DMS153 treated with DMSO at 0.1 percent for 48 hours (cell line): ENCODE measurements at regions not wholly inside any gene's neighbourhood (a gene's known extent, or its start where the extent isn't known, plus 50 kb on each side); places are given as distances from the start of the nearest gene placed in this dataset.

Experiments
- DNase-seq: peaks from one replicate; lab custom pipeline; 2025; ENCODE audit not compliant: unreplicated experiment; lab: John Stamatoyannopoulos, UW

DNA sequence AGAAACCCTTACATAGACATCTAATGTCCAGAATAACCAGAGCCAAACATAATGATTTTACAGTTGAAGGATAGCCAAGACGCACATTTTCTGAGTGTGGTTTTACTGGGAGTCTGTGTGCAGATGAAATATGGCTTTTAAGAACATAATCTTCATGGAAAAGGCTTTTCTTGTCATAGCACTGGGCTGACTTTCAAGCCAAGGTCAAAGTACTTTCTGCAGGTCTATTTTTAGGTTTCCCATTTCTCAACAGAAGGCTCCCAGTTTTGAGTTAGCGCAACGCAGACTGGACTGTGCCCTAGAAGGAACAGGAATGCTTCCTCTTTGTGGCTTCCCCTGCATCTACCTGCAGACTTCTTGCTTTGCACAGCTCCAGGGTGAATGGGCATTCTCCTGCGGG is 92.3 kb upstream of the UPP2 start:
- DNase-seq: no peak

DNA sequence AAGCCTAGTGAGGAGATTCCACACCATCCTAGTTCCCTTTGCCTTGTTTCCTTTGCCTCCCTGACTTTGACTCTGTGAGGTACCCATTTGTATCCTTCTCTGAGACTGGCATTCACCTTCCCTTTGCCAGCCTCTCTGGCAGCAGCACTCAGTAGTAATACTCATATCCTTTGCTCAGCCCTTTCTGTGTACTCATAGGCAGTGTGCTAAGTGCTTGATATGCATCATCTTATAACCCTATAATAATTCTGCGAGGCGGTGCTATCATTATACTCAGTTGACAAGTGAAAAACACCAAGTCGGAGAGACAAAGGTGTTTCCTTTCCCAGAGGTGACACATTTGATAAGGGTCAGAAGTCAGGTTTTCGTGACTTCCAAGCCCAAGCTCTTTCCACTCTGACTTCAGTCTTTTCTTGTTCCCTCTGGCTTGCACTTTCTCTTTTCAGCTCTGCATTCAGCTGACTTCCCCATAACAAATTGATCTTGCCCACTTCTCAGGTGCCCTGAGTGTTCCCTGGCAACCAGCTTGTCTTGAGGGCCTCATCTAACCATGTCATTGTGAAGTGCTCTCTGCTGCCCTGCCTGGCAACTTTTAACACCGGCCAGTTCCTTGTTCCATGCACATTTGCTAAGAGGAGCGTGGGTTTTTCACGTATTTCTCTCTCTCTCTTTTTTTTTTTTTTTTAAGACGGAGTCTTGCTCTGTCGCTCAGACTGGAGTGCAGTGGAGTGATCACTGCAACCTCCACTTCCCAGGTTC is 94.5 kb upstream of the UPP2 start:
- DNase-seq: no peak

DNA sequence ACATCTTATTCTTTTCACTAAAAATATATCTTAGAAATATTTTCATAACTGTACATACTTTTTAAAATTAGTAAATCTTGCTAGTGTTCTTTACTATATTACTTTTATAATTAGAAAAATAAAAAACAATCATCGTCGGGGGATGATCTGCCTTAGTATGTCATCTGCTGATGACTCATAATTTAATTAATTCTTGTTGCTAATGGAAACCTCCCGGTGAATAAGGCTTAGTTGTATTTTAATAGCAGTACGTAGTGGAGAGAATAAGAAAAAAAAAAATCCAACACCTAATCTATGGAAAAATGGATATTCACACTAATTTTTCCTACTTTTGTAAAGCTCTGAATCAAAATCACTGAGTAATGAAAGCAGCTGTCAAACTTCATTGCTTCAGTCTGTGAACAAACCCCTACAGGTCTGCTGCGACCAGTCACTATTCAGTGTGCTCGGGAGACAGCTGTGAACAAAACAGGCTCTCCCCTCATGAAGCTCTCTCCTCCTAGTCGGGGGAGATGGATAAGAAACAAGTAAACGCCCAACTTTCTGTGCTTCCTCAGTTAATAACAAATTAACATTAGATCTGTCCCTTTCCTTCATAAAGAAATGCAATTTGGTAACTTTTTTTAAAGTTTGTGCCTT is 97.4 kb upstream of the UPP2 start:
- DNase-seq: no peak

- DNase-seq: no peak
Observed at GRCh38 chr2:158002079-158002478, 99.6 kb upstream of the UPP2 start.

GRCh38 chr2:157996799-157997198 is 104.9 kb upstream of the UPP2 start:
- DNase-seq: no peak

- DNase-seq: no peak
Observed at GRCh38 chr2:157995117-157995516, 106.6 kb upstream of the UPP2 start.

GRCh38 chr2:157991932-157992331 is 109.7 kb upstream of the UPP2 start:
- DNase-seq: no peak

DNA sequence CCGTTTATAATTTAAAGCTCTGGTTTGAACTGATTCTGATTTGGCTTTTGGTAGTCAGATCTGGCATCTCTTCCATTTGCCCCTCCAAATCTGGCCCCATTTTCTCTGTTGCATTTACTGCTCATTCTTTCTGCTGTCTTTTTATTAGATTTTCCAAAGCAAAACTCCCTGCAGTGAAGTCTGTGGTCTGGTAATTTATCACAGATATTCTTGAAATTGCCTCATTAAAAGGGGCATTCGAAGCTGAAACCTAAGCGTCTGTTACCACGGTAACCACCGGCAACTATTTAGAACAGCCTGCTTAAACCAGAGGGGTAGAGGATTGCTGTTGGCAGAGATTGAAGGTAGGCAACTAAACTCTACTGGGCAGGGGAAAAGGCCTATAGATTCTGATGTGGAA is 111.5 kb upstream of the UPP2 start:
- DNase-seq: no peak

- DNase-seq: no peak
Observed at GRCh38 chr2:157989227-157989626, 112.4 kb upstream of the UPP2 start.

DNA sequence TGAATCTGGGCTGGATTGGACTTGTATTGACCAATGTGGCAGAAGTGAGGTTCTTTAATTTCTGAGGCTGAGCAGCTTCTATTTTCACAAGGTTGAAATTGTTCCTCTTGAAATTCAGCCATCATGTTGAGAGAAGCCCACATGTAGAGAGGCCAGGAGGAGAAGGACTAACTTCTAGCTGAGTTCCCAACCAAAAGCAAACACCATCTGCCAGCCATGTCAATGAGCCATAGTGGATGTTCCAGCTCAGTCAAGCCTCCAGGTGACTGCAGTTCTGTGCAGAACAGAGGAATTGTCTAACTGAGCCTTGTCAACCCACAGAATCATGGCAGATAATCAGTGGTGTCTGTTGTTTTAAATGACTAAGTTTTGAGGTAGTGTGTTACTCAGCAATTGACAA is 110.6 kb upstream of the ACVR1 start:
- DNase-seq: no peak

DNA sequence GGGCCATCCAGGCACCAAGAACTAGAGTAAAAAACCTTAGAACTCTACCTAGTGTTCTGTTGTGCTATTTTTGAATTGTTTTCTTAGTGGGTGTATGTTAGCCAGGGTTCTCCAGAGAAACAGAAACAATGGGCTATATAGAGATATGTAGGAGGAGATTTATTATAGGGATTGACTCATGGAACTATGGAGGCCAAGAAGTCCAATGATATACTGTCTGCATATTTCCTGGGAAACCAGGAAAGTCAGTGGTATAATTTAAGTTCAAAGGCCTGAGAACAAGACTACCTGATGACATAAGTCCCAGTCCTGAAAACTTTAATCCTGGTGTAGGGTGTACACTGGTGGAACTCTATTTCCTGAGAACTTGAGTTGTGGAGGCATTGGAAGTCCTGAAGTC is 108.7 kb upstream of the ACVR1 start:
- no peak for DNase-seq

- no peak for DNase-seq
Observed at GRCh38 chr2:157980020-157980419, 103.9 kb upstream of the ACVR1 start.

- DNase-seq: no peak
Observed at GRCh38 chr2:157971702-157972101, 95.6 kb upstream of the ACVR1 start.

DNA sequence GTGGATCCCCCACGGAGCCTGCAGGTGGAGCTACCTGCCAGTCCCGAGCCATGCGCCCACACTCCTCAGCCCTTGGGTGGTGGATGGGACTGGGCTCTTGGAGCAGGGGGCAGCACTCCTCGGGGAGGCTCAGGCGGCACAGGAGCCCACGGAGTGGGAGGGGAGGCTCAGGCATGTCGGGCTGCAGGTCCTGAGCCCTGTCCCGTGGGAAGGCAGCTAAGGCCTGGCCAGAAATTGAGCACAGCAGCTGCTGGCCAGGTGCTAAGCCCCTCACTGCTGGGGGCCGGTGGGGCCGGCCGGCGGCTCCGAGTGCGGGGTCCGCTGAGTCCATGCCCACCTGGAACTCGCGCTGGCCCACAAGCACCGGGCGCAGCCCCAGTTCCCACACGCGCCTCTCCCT is 91.7 kb upstream of the ACVR1 start:
- no peak for DNase-seq

DNA sequence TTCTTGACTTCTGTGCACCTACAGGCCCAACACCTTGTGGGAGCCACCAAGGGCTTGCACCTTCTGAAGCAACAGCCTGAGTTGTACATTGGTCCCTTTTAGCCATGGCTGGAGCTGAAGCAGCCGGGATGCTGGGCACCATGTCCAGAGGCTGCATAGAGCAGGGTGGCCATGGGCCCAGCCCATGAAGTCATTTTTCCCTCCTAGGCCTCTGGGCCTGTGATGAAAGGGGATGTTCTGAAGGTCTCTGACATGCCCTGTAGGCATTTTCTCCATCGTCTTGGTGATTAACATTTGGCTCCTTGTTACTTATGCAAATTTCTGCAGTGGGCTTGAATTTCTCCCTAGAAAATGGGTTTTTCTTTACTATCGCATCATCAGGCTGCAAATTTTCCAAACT is 83.1 kb upstream of the ACVR1 start:
- no peak for DNase-seq

DNA sequence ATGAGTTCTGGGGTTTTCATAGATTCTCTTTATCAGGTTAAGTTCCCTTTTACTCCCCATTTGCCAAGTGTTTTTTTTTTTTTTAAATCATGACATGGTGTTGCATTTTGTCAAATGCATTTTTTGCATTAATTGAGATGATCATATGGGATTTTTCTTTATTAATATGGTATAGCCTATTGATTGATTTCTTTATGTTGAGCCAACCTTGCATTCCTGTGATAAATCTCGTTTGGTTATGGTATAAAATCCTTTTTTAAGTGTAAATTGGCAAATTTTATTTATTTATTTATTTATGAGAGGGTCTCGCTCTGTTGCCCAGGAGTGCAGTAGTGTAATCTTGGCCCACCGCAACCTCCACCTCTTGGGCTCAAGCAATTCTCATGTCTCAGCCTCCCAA is 81.5 kb upstream of the ACVR1 start:
- no peak for DNase-seq

DNA sequence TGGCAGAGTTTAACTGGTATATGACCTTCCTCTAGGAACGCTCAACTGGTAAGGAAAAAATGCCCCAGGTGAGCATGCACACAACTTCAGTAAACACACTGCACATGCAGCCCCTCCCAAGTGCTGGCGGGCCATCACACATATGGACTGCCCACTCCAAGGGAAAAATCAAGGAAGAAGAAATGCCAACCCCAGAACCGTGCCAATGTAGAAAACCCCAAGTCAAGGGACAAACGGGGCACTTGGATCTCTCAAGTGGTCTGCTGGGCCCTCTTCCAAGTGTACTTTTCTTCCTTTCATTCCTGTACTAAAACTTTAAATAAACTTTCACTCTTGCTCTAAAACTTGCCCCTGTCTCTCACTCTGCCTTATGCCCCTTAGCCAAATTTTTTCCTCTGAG is 76.4 kb upstream of the ACVR1 start:
- DNase-seq: no peak

GRCh38 chr2:157948856-157949255 is 72.7 kb upstream of the ACVR1 start:
- DNase-seq: no peak

DNA sequence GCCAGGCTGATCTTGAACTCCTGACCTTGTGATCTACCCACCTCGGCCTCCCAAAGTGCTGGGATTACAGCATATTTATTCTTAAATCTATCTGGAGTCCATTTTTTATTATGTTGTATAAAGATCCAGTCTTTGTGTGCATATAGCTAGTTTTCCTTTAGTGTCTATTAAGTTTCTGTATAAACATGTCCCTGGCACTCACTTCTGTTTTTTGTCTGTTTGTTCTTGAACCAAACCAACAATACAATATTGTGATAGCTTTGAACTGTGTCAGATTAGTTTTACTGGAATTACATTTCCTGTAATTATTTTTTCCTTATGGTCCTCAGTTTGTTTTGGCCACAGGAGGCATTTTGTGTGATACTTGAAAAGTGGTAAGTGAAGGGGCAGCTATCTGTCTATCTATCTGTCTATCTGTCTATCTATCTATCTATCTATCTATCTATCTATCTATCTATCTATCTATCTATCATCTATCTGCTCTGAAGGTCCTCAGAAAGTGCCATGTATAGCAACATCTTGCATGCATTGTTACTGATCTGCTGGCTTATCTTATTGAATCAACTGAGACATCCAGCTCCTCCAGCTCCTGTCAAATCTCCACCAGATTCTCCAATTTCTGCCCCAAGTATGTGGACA is 70.9 kb upstream of the ACVR1 start:
- DNase-seq: no peak

DNA sequence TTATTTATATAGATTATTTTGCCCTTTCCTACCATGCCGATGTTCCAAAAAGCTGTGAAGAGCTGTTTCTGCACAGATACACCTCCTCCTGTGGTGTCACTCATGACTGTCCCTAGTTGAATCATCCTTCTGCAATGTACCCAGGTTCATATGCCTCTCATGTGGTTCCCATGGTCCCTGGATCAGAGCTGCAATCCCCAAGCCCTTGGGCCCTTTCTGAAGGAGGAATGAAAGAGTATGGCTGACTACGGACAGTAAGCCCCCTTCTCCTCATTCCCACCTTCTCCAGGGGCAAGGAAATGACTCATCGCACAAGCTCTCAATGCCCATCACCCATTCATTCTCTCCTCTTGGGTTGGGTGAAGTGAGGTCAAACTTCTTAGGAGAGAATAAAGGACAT is 63.9 kb upstream of the ACVR1 start:
- no peak for DNase-seq

DNA sequence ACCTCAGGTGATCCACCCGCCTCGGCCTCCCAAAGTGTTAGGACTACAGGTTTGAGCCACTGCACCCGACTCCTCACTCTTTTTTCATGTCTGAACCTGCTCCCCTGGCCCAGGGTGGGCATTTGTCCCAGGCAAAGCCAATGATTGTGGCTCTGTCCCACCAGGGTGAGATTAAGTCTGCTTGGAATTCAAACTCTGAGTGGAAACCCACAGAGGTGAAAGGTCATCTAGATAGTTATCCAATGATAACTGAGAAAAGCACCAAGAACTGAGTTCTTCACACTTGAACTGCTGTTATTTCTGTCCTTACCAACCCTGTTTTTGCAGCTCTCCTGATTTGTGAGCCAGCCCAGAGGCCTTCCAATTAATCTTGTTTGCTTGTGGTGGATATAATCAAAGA is 62.4 kb upstream of the ACVR1 start:
- no peak for DNase-seq

DNA sequence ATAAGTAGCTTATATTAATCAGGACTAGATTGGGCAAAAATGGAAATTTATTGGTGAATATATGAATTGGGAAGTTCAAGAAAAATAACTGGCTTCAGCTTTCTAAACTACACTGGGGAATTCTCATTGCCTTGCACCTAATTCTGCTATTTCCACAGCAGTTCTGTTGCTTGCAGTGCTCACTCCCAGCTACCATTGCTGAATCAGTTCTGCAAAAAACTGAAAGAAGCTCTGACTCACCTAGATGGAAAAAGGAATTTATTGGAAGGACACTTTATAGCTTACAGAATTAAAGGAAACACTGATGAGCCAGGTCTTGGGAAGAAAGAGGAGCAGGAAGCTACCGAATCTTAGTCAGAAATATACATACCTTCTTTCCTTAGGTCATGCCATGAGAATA is 60.3 kb upstream of the ACVR1 start:
- no peak for DNase-seq
